Stimulated activated CD4-positive, alpha-beta T cell treated with anti-CD3 and anti-CD28 coated beads, Interleukin-12 subunit alpha, Interleukin-12 subunit beta, amount 100 ng/mL, for 24 hours (primary cell): ENCODE measurements at regions not wholly inside any gene's neighbourhood (a gene's known extent, or its start where the extent isn't known, plus 50 kb on each side); places are given as distances from the start of the nearest gene placed in this dataset.
"Not testable (repeated sequence)": the region's sequence is repeated elsewhere in the genome, so short reads cannot be mapped to it uniquely, and the experiment has no call there.

Source experiments
- DNase-seq, 2 experiments: peaks; one replicate each; pipeline ENCODE4 v3.0.0-alpha.2; 2020; ENCODE audit warnings: low read depth in 2 of 2

DNA sequence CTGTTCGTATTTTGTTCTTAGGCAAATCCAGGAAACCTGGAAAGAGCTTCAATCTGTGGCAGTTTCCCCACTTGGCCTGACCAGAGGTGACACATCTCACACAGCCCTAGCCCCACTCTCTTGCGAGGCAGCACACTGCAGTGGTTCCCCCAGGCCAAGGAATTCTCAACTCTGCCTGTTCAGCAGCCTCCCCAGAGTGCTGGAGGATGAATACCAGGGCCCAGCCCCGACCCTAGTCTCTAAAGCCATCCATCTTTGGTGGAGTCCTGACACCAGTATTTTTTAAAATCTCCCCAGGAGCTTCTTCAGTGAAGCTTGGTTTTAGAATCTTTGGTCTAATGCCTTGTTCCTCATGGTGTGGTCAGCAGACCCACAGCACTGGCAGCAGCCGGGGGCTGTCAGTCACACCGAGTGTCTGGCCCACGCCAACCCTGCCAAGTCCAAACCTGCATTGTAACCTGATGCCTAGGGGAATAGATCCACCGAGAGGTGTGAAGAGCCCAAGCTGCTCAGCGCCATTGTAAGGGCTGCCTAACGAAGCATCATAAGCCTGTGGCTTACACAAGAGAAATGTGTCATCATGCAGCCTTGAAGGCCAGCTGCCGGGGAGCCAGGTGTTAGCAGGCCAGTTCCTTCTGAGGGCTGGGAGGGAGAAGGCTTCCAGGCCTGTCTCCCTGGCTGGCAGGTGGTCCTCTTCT is 428.7 kb upstream of the ID2 start:
- no peak for DNase-seq

DNA sequence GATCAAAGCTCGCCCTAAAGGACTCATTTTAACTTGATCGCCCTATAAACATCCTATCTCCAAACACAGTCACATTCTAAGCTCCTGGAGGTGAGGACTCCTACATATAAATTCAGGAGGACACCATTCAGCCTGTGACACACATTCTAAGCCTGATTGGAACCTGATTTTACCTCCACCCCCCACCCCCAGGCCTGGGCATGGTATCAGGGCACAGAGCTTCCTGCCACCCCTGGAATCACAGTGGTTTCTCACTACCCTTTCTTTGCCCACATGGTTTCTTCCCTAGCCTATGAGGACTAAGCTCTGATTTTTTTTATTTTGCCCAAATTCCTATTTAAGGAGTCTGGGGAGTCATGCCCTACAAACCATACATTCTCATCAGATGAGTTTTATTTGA is 428.1 kb upstream of the ID2 start:
- DNase-seq, result no peak

GRCh38 chr2:8254214-8254613 is 427.6 kb upstream of the ID2 start:
- not testable (repeated sequence) for DNase-seq

DNA sequence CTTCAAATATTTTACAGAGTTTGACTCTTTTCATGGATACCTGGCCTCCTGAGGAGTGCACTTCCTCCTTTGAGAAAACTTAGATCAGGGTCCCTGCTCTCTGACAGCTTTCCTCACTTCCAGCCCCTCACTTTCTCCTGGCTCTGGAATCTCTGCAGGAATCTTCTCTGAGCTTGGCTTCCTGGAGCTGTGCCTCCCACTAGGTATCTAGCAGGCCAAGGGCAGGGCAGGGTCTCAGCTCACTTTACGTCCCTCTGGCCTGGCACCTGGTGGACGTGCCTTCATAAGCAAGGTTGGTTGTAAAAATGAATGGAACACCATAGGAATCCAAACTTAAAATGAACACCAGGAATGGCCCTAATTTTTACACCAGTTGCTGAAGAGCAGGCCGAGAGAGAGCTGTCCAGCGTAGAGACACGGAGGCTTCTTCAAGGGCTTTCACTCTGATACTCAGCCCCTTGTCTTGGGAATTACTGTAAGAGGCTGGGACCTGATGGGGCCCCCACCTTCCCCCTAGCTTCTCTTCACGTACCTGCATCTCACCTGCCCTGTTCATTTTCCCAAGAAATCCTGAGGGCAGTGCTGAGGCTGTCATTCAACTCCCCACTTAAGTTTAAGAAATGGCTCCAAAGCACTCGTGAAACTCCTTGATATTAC is 426.9 kb upstream of the ID2 start:
- no peak for DNase-seq

- DNase-seq, result no peak
These were observed 426.4 kb upstream of the ID2 start for GRCh38 chr2:8255448-8255800.

DNA sequence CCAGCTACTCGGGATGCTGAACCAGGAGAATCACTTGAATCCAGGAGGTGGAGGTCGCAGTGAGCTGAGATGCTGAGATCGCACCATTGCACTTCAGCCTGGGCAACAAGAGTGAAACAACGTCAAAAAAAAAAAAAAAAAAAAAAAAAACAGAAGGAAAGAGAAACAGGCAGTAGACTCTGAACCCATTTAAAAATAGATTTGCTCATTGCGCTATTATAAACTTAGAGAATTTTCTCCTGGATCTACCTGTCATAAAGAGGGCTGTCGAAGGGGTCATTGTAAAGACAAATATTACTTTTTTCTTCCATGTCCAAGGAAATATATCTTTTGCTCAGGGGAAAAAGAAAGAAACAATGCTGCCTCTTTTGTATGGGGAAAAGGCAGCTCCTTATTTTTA is 425.0 kb upstream of the ID2 start:
- no peak for DNase-seq

DNA sequence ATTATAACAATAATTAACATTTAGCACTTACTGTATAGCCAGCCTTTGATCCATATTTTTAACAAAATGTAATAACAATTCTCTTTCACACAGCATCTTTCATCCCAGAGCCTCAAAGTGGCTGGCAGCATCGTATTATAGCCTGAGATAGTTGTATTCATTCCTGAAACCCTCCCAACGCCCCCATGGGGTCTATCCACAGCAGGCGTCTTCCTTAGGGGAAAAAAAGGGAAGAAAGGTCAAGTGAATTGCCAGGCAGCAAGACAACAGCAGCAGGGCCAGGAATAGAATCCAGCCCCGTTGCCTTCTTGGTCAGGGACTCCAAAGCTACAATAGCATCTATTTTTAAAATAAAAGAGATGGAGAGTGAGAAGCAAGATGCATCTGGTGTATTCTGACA is 424.4 kb upstream of the ID2 start:
- DNase-seq, result no peak

GRCh38 chr2:8258406-8258805 is 423.4 kb upstream of the ID2 start:
- no peak for DNase-seq

- DNase-seq, result no peak
These were observed 422.6 kb upstream of the ID2 start for GRCh38 chr2:8259106-8259840.

- DNase-seq, result no peak
These were observed 422.0 kb upstream of the ID2 start for GRCh38 chr2:8259841-8260178.

- no peak for DNase-seq
These were observed 421.6 kb upstream of the ID2 start for GRCh38 chr2:8260213-8260612.

DNA sequence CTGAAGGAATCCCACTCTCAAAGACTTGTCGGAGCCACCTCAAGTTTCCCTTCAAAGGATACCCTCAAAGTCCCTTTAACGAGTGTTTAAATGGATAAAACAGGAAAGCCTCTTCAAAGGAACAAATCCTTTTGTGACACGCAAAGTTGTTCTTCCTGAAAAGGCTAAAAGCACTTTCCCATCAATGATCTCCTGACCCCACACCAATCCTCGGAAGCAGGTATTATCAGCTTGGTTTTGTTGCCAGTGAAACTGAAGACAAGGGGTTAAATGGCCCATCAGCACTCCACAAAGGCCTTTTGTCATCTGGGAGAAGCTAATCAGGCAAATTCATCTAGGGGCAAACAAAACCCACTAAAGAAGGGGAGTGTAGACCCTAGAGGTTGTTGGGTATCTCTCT is 418.0 kb upstream of the ID2 start:
- DNase-seq, result no peak

DNA sequence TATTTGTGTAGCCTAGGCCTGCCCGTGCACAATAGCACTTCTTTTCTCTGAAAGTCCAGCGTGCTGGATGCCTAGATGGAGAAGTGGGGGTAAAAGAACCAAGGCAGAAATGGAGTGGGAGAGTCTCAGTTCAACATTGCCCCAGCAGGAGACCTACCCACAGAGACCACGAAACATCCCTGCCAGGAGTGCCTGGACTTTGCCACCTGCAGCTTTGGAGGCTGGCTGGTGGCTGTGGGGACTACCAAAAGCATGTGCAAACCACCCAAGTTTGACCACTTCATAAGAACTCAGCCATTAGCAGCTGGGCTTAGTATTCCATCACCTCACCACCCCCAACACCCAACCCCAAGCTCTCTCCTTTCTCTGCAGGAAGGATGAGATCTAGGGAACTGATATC is 416.9 kb upstream of the ID2 start:
- no peak for DNase-seq

GRCh38 chr2:8265476-8266226 is 416.2 kb upstream of the ID2 start:
- no peak for DNase-seq

DNA sequence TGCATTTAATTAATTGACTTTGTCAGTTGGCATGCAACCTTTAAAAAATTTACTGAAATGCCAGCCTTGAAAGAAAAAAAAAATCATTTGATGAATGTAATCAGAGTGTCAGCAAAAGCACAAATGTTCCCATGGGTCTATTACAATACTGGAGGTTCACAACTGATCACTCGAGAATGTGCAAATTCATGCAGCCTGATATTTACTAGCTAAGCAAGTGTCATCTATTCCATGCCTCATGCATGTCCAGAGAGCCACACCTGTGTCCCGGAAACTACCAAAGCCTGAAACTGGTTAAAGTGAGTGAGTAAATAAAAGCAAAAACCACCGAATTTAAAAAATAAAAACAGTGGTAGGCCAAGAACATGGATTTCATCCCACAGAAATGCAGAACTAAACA is 415.3 kb upstream of the ID2 start:
- DNase-seq, result no peak

DNA sequence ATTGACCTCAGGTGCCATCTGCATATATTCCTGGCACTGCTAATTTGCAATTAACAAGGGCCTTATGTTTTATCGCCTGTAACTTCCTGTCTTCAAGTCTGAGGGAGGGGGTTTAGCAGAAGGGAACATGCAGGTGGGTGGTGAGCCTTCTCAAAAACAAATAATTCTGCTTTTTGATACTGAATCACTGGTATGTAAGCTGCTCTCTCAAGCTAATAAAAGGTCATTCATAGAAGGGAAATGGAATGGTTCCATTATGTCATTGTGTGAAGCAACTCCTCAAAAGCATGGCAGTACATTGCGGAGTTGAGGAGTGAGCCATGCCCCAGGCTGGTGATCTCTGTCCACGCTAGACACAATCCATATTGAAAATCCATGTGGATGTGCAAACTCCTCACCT is 414.8 kb upstream of the ID2 start:
- no peak for DNase-seq

- DNase-seq, result no peak
These were observed 414.1 kb upstream of the ID2 start for GRCh38 chr2:8267721-8268120.

GRCh38 chr2:8268172-8268783 is 413.6 kb upstream of the ID2 start:
- DNase-seq, result no peak

GRCh38 chr2:8270699-8271098 is 411.2 kb upstream of the ID2 start:
- DNase-seq, result no peak

- no peak for DNase-seq
These were observed 410.4 kb upstream of the ID2 start for GRCh38 chr2:8271461-8271860.

- no peak for DNase-seq
These were observed 405.8 kb upstream of the ID2 start for GRCh38 chr2:8276026-8276425.

DNA sequence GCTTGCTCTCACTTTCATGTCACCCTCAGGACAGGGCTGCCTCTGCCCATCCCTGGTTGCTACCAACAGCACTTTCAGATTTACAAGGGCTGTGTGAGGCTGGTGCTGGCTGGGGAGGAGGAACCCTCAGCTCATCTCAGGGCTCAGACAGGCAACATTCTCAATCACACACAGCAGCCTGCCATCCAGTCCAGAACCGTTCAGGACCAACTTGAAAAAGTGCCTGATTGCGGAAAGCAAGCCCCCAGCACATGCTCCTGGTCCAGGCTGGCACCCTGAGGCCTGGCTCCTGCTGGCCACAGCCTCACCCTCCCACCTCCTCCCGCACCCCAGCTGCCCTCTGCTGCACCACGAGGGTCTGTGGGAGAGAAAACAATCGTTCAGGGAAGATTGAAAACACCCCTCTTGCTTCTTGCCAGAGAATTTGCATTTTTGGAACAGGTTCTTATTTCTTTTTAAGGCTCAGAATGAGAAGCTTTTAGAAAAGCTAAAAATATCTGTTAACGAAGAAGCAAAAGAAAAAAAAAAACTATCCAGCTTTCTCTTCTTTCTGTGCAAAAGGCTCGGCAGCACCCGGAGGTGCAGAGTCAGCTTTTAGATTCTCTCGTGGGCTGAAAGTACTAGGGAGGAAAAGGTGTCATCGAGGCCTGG is 403.8 kb upstream of the ID2 start:
- DNase-seq, result no peak
